ENCODE measurements at regions not wholly inside any gene's neighbourhood (a gene's known extent, or its start where the extent isn't known, plus 50 kb on each side); places are given as distances from the start of the nearest gene placed in this dataset.

GRCh38 chr2:83953697-83954096 lies 505.4 kb downstream of the SUCLG1 start:
- TF ChIP-seq, protein P1, sequence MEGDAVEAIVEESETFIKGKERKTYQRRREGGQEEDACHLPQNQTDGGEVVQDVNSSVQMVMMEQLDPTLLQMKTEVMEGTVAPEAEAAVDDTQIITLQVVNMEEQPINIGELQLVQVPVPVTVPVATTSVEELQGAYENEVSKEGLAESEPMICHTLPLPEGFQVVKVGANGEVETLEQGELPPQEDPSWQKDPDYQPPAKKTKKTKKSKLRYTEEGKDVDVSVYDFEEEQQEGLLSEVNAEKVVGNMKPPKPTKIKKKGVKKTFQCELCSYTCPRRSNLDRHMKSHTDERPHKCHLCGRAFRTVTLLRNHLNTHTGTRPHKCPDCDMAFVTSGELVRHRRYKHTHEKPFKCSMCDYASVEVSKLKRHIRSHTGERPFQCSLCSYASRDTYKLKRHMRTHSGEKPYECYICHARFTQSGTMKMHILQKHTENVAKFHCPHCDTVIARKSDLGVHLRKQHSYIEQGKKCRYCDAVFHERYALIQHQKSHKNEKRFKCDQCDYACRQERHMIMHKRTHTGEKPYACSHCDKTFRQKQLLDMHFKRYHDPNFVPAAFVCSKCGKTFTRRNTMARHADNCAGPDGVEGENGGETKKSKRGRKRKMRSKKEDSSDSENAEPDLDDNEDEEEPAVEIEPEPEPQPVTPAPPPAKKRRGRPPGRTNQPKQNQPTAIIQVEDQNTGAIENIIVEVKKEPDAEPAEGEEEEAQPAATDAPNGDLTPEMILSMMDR (conservative IDR thresholded peaks at IDR 0.05 in 1 of 2, IDR thresholded peaks at IDR 0.05 in 1 of 2; ENCODE audit: low read depth in 1 of 2, low read length in 2 of 2) = no peak
- TF ChIP-seq EZH2 (IDR thresholded peaks at IDR 0.05; ENCODE audit: low read length, missing control alignments) = no peak

All from fibroblast of lung (primary cell).